ENCODE measurements at regions not wholly inside any gene's neighbourhood (a gene's known extent, or its start where the extent isn't known, plus 50 kb on each side); places are given as distances from the start of the nearest gene placed in this dataset.
"Not testable (repeated sequence)": the region's sequence is repeated elsewhere in the genome, so short reads cannot be mapped to it uniquely, and the experiment has no call there.

- CTCF ChIA-PET, result no interaction called here
- Mint-ChIP-seq H3K4me1 (ENCODE audit: low read depth) (no peaks in the 10 kb centered on the region), H3K27me3 (no peaks in the 10 kb centered on the region)
These were observed 476.5 kb downstream of the PLK2 start for GRCh38 chr5:57983426-57983825.

GRCh38 chr5:57979671-57980070, 480.2 kb downstream of the PLK2 start:
- ChIA-PET CTCF (no interaction called here), POLR2A (no interaction called here)
- Mint-ChIP-seq H3K27me3 (no peaks in the 10 kb centered on the region), H3K4me3 (no peak overlapping the region), H3K27ac (no peak overlapping the region), H3K9me3 (no peaks in the 10 kb centered on the region), H3K4me1 (ENCODE audit: low read depth) (no peaks in the 10 kb centered on the region), H3K36me3 (ENCODE audit: low read depth) (no peaks in the 10 kb centered on the region)
- no peak for ATAC-seq
- intact Hi-C loops (cut with micrococcal nuclease), result no loop called here
- no peak for TF ChIP-seq CTCF (IDR thresholded peaks at IDR 0.05)
- no peak for DNase-seq

More at GRCh38 chr5:57983426-57983825, 476.5 kb downstream of the PLK2 start:
- no peak for TF ChIP-seq CTCF (IDR thresholded peaks at IDR 0.05)
- ATAC-seq (no peak), DNase-seq (no peak)
- Mint-ChIP-seq H3K4me3 (no peak overlapping the region), H3K36me3 (ENCODE audit: low read depth) (no peaks in the 10 kb centered on the region), H3K9me3 (no peaks in the 10 kb centered on the region), H3K27ac (no peak overlapping the region)
- POLR2A ChIA-PET, result no interaction called here
- intact Hi-C loops (cut with micrococcal nuclease), result no loop called here

GRCh38 chr5:57976506-57976905, 483.4 kb downstream of the PLK2 start:
- ChIA-PET CTCF (no interaction called here), POLR2A (no interaction called here)
- H3K27me3 Mint-ChIP-seq, result no peaks in the 10 kb centered on the region
- H3K9me3 Mint-ChIP-seq, result no peaks in the 10 kb centered on the region
- ATAC-seq, result no peak
- H3K4me3 Mint-ChIP-seq, result no peak overlapping the region
- no peaks in the 10 kb centered on the region for H3K36me3 Mint-ChIP-seq (ENCODE audit: low read depth)
- intact Hi-C loops (cut with micrococcal nuclease), result no loop called here
- TF ChIP-seq CTCF (IDR thresholded peaks at IDR 0.05), result no peak
- no peaks in the 10 kb centered on the region for H3K4me1 Mint-ChIP-seq (ENCODE audit: low read depth)
- no peak for DNase-seq
- H3K27ac Mint-ChIP-seq, result no peak overlapping the region

- POLR2A ChIA-PET; CTCF ChIA-PET; H3K27ac Mint-ChIP-seq; H3K9me3 Mint-ChIP-seq; H3K4me1 Mint-ChIP-seq (ENCODE audit: low read depth); H3K4me3 Mint-ChIP-seq; ATAC-seq; intact Hi-C loops (cut with micrococcal nuclease); H3K36me3 Mint-ChIP-seq (ENCODE audit: low read depth); H3K27me3 Mint-ChIP-seq; DNase-seq: not testable (repeated sequence)
These were observed 487.8 kb downstream of the PLK2 start for GRCh38 chr5:57972099-57972498.

GRCh38 chr5:57960569-57960968, 478.0 kb upstream of the ACTBL2 start:
- intact Hi-C loops (cut with micrococcal nuclease), result no loop called here
- no peak overlapping the region for H3K4me3 Mint-ChIP-seq
- H3K9me3 Mint-ChIP-seq, result peaks cover 9% of the 10 kb centered on the region
- H3K27me3 Mint-ChIP-seq, result peaks cover 3% of the 10 kb centered on the region
- ATAC-seq, result no peak
- H3K4me1 Mint-ChIP-seq (ENCODE audit: low read depth), result no peaks in the 10 kb centered on the region
- H3K27ac Mint-ChIP-seq, result no peak overlapping the region
- DNase-seq, result no peak
- ChIA-PET CTCF (no interaction called here), POLR2A (no interaction called here)
- TF ChIP-seq CTCF (IDR thresholded peaks at IDR 0.05), result no peak
- no peaks in the 10 kb centered on the region for H3K36me3 Mint-ChIP-seq (ENCODE audit: low read depth)

GRCh38 chr5:57956636-57957035, 474.0 kb upstream of the ACTBL2 start:
- Mint-ChIP-seq H3K4me3 (no peak overlapping the region), H3K36me3 (ENCODE audit: low read depth) (no peaks in the 10 kb centered on the region), H3K4me1 (ENCODE audit: low read depth) (no peaks in the 10 kb centered on the region), H3K27me3 (peaks cover 2% of the 10 kb centered on the region), H3K9me3 (no peaks in the 10 kb centered on the region), H3K27ac (no peak overlapping the region)
- DNase-seq, result no peak
- no peak for TF ChIP-seq CTCF (IDR thresholded peaks at IDR 0.05)
- ATAC-seq, result no peak
- intact Hi-C loops (cut with micrococcal nuclease), result no loop called here
- ChIA-PET POLR2A (no interaction called here), CTCF (no interaction called here)
